SK-N-SH treated with all-trans-retinoic acid at 6 μM for 48 hours (cell line): ENCODE measurements at regions not wholly inside any gene's neighbourhood (a gene's known extent, or its start where the extent isn't known, plus 50 kb on each side); places are given as distances from the start of the nearest gene placed in this dataset.
"Not testable (repeated sequence)": the region's sequence is repeated elsewhere in the genome, so short reads cannot be mapped to it uniquely, and the experiment has no call there.

Source experiments
- ATAC-seq: fragments of 200-7000 bp; cut with Tn5 transposase; 3 replicates; pipeline ENCODE4 v1.9.1; 2020; ENCODE audit warnings: mild to moderate bottlenecking, moderate library complexity
- ARNTL ChIP-seq: fragments of 450-650 bp; formaldehyde crosslinking; IDR thresholded peaks from 2 replicates; pipeline ENCODE4 v1.5.0; 2020; ENCODE audit warnings: low read depth, mild to moderate bottlenecking, moderate library complexity, borderline replicate concordance
- BACH2 ChIP-seq: fragments of 250-450 bp; sonication (Bioruptor Pico); IDR thresholded peaks from 2 replicates; pipeline ENCODE4 v1.9.0; 2021; ENCODE audit warnings: mild to moderate bottlenecking, borderline replicate concordance
- CSDC2 ChIP-seq: fragments of 250-450 bp; sonication (Bioruptor Pico); IDR thresholded peaks from 2 replicates; pipeline ENCODE4 v1.5.0; 2020; ENCODE audit warnings: mild to moderate bottlenecking, moderate library complexity
- GLIS3 ChIP-seq: fragments of 250-450 bp; sonication (Bioruptor Pico); IDR thresholded peaks from 2 replicates; pipeline ENCODE4 v1.5.0; 2020; ENCODE audit warnings: mild to moderate bottlenecking, moderate library complexity
- ISL1 ChIP-seq: fragments of 250-450 bp; sonication (Bioruptor Pico); IDR thresholded peaks from 2 replicates; pipeline ENCODE4 v2.1.2; 2022; ENCODE audit warnings: mild to moderate bottlenecking, moderate library complexity
- OSR1 ChIP-seq: fragments of 250-450 bp; sonication (Bioruptor Pico); IDR thresholded peaks from 2 replicates; pipeline ENCODE4 v1.8.0; 2022; ENCODE audit warnings: moderate library complexity, mild to moderate bottlenecking, inconsistent platforms
- PPARA ChIP-seq: fragments of 250-450 bp; sonication (Bioruptor Pico); IDR thresholded peaks from 2 replicates; pipeline ENCODE4 v1.5.0; 2020; ENCODE audit warnings: mild to moderate bottlenecking, borderline replicate concordance
- RARB ChIP-seq: fragments of 250-450 bp; sonication (Bioruptor Pico); IDR thresholded peaks from 2 replicates; pipeline ENCODE4 v1.8.0; 2021; ENCODE audit warnings: mild to moderate bottlenecking, moderate library complexity
- TCF4 ChIP-seq: fragments of 250-450 bp; sonication (Bioruptor Pico); IDR thresholded peaks from 2 replicates; pipeline ENCODE4 v1.8.0; 2021; ENCODE audit warnings: mild to moderate bottlenecking, moderate library complexity, borderline replicate concordance
- TOX ChIP-seq: fragments of 250-450 bp; sonication (Bioruptor Pico); IDR thresholded peaks from 2 replicates; pipeline ENCODE4 v1.8.0; 2021; ENCODE audit warnings: mild to moderate bottlenecking, moderate library complexity, borderline replicate concordance
- ZC3H10 ChIP-seq: fragments of 250-450 bp; sonication (Bioruptor Pico); IDR thresholded peaks from 2 replicates; pipeline ENCODE4 v1.5.1; 2021; ENCODE audit warnings: mild to moderate bottlenecking, moderate library complexity
- ZFP3 ChIP-seq: fragments of 250-450 bp; sonication (Bioruptor Pico); IDR thresholded peaks from 2 replicates; pipeline ENCODE4 v1.5.0; 2020; ENCODE audit warnings: mild to moderate bottlenecking, moderate library complexity
- ZNF565 ChIP-seq: fragments of 450-650 bp; formaldehyde crosslinking; conservative IDR thresholded peaks from 2 replicates; pipeline ENCODE4 v1.5.0; 2020; ENCODE audit warnings: low read depth, mild to moderate bottlenecking, moderate library complexity
- ZNF8 ChIP-seq: fragments of 450-650 bp; formaldehyde crosslinking; IDR thresholded peaks from 2 replicates; pipeline ENCODE4 v1.5.0; 2020; ENCODE audit warnings: mild to moderate bottlenecking, moderate library complexity
- TF ChIP-seq, protein P1 (sequence below): fragments of 250-450 bp; sonication (Bioruptor Pico); IDR thresholded peaks from 2 replicates; pipeline ENCODE4 v1.8.0; 2020; ENCODE audit warnings: mild to moderate bottlenecking, moderate library complexity, borderline replicate concordance
- TF ChIP-seq, protein P2 (sequence below): fragments of 250-450 bp; sonication (Bioruptor Pico); IDR thresholded peaks from 2 replicates; pipeline ENCODE4 v1.5.1; 2020; ENCODE audit warnings: low read depth, mild to moderate bottlenecking, moderate library complexity
- TF ChIP-seq, protein P3 (sequence below): fragments of 250-450 bp; sonication (Bioruptor Pico); IDR thresholded peaks from 2 replicates; pipeline ENCODE4 v1.5.0; 2020; ENCODE audit warnings: mild to moderate bottlenecking, moderate library complexity
- TF ChIP-seq, protein P4 (sequence below): fragments of 250-450 bp; sonication (Bioruptor Pico); IDR thresholded peaks from 2 replicates; pipeline ENCODE4 v1.5.1; 2021; ENCODE audit warnings: mild to moderate bottlenecking, moderate library complexity

DNA sequence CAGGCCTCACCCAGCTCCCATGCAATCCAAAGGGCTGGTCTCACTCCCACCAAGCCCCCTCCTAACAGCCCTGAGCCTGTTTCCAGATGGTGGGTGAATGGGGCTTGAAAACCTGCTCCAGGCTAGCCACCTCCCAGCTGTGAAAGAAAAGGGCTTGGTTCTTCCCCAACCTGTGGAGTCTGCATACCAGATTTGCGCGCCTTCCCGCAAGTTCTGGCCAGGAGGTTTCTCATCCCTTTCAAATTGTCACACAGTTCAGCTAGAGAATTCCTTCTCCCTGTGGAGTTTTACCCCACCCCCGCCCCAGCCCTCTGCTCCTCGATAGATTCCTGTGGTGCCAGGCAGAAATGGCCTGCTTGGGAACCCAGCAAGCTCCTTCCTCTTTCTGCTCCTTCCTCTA is 734.6 kb upstream of the FAT3 start:
- no peak for ATAC-seq
- no peak for TF ChIP-seq ARNTL (CRISPR knock-in tag)

DNA sequence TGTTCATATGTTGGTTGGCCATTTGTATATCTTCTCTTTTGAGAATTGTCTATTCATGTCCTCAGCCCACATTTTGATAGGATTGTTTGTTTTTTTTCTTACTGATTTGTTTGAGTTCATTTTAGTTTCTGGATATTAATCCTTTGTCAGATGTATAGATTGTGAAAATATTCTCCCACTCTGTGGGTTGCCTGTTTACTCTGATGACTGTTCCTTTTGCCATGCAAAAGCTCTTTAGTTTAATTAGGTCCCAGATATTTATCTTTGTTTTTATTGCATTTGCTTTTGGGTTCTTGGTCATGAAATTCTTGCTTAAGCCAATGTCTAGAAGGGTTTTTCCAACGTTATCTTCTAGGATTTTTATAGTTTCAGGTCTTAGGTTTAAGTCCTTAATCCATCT is 740.7 kb upstream of the FAT3 start:
- not testable (repeated sequence) for ATAC-seq

DNA sequence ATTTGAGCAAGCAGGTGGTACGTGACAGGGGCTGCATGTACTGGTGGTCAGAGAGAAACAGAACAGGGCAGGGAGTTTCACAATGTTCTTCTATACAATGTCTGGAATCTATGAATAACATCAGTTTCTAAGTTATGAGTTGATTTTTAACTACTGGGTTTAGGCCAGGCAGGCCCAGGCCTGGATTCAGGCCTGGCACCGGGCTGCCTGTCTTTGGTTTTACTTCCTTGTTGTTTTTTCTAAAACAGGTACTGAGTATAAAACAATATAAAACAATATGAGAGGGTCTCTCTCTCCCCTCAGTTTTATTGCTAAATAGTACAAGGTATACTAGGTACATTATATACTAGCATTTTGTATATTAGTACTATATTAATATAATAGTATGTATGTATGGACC is 742.7 kb upstream of the FAT3 start:
- not testable (repeated sequence) for ATAC-seq

DNA sequence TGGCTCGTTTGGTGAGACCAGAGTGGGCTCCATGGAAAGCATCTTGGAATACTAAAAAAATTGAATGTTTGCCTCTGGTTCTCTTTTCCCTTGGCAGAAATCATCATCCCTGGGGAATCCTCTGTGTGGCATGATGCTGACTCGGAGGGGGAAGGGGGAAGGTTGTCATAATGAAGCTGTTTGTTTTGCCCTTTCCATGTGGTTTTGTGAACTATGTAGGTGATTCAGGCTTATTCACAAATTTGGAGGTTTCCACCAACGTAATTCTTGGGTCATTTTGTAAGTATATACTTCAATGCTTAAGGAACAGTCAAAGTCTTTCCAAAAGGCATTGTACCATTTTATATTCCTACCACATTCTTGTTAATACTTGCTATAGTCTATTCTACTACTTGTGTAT is 754.0 kb upstream of the FAT3 start:
- no peak for ATAC-seq
- TF ChIP-seq ZFP3 (CRISPR knock-in tag): no peak
- TF ChIP-seq BACH2 (CRISPR knock-in tag): no peak
- TF ChIP-seq, protein P1, sequence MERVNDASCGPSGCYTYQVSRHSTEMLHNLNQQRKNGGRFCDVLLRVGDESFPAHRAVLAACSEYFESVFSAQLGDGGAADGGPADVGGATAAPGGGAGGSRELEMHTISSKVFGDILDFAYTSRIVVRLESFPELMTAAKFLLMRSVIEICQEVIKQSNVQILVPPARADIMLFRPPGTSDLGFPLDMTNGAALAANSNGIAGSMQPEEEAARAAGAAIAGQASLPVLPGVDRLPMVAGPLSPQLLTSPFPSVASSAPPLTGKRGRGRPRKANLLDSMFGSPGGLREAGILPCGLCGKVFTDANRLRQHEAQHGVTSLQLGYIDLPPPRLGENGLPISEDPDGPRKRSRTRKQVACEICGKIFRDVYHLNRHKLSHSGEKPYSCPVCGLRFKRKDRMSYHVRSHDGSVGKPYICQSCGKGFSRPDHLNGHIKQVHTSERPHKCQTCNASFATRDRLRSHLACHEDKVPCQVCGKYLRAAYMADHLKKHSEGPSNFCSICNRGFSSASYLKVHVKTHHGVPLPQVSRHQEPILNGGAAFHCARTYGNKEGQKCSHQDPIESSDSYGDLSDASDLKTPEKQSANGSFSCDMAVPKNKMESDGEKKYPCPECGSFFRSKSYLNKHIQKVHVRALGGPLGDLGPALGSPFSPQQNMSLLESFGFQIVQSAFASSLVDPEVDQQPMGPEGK (CRISPR knock-in tag): no peak
- no peak for TF ChIP-seq OSR1 (CRISPR knock-in tag)
- TF ChIP-seq TOX (CRISPR knock-in tag): no peak
- no peak for TF ChIP-seq RARB (CRISPR knock-in tag)
- no peak for TF ChIP-seq TCF4 (CRISPR knock-in tag)
- TF ChIP-seq GLIS3 (CRISPR knock-in tag): no peak
- TF ChIP-seq, protein P2, sequence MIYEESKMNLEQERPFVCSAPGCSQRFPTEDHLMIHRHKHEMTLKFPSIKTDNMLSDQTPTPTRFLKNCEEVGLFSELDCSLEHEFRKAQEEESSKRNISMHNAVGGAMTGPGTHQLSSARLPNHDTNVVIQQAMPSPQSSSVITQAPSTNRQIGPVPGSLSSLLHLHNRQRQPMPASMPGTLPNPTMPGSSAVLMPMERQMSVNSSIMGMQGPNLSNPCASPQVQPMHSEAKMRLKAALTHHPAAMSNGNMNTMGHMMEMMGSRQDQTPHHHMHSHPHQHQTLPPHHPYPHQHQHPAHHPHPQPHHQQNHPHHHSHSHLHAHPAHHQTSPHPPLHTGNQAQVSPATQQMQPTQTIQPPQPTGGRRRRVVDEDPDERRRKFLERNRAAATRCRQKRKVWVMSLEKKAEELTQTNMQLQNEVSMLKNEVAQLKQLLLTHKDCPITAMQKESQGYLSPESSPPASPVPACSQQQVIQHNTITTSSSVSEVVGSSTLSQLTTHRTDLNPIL (CRISPR knock-in tag): no peak
- no peak for TF ChIP-seq PPARA (CRISPR knock-in tag)
- TF ChIP-seq ZC3H10: no peak
- TF ChIP-seq ZNF8 (CRISPR knock-in tag): no peak
- TF ChIP-seq, protein P3, sequence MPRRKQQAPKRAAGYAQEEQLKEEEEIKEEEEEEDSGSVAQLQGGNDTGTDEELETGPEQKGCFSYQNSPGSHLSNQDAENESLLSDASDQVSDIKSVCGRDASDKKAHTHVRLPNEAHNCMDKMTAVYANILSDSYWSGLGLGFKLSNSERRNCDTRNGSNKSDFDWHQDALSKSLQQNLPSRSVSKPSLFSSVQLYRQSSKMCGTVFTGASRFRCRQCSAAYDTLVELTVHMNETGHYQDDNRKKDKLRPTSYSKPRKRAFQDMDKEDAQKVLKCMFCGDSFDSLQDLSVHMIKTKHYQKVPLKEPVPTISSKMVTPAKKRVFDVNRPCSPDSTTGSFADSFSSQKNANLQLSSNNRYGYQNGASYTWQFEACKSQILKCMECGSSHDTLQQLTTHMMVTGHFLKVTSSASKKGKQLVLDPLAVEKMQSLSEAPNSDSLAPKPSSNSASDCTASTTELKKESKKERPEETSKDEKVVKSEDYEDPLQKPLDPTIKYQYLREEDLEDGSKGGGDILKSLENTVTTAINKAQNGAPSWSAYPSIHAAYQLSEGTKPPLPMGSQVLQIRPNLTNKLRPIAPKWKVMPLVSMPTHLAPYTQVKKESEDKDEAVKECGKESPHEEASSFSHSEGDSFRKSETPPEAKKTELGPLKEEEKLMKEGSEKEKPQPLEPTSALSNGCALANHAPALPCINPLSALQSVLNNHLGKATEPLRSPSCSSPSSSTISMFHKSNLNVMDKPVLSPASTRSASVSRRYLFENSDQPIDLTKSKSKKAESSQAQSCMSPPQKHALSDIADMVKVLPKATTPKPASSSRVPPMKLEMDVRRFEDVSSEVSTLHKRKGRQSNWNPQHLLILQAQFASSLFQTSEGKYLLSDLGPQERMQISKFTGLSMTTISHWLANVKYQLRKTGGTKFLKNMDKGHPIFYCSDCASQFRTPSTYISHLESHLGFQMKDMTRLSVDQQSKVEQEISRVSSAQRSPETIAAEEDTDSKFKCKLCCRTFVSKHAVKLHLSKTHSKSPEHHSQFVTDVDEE (CRISPR knock-in tag): no peak
- TF ChIP-seq, protein P4, sequence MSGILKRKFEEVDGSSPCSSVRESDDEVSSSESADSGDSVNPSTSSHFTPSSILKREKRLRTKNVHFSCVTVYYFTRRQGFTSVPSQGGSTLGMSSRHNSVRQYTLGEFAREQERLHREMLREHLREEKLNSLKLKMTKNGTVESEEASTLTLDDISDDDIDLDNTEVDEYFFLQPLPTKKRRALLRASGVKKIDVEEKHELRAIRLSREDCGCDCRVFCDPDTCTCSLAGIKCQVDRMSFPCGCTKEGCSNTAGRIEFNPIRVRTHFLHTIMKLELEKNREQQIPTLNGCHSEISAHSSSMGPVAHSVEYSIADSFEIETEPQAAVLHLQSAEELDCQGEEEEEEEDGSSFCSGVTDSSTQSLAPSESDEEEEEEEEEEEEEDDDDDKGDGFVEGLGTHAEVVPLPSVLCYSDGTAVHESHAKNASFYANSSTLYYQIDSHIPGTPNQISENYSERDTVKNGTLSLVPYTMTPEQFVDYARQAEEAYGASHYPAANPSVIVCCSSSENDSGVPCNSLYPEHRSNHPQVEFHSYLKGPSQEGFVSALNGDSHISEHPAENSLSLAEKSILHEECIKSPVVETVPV (CRISPR knock-in tag): no peak
- TF ChIP-seq CSDC2: no peak
- no peak for TF ChIP-seq ZNF565
- TF ChIP-seq ARNTL (CRISPR knock-in tag): no peak
- TF ChIP-seq ISL1 (CRISPR knock-in tag): no peak

DNA sequence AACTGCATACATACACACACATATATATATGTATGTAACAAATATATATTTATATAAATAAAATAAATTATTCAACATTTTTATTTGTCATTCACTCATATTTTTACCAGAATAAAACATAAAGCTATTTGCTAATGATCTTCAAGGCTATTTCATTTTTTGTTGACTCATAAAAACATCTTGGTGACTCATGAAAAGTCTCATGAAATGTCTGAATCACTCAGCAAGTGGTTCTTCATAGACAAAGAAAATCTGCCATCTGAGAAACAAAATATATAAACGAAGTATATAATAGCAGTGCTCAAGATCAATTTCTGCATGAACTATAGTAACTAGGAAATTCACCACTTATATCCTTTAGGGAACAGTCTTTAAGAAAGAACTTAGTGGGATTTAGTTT is 764.8 kb upstream of the FAT3 start:
- no peak for ATAC-seq
- TF ChIP-seq GLIS3 (CRISPR knock-in tag) (no peak), ZFP3 (CRISPR knock-in tag) (no peak)
- TF ChIP-seq, protein P2 (CRISPR knock-in tag): no peak
